HCT116 (cell line): ENCODE measurements at regions not wholly inside any gene's neighbourhood (a gene's known extent, or its start where the extent isn't known, plus 50 kb on each side); places are given as distances from the start of the nearest gene placed in this dataset.

Experiments used
- ATAC-seq: fragments of 200-7000 bp; cut with Tn5 transposase; 2 replicates; pipeline ENCODE4 v1.9.1; 2020; ENCODE audit warnings: mild to moderate bottlenecking, moderate library complexity
- BruUV-seq: library from RNA; stranded (reverse); fragments of 400-500 nt; replicated peaks from 2 replicates; lab custom pipeline; 2021; lab: Mats Ljungman, UMichigan
- CTCF ChIA-PET: fragments of 300-600 bp; sonication (Branson Sonifier 250); formaldehyde crosslinking; loops from one replicate; lab custom pipeline; 2021; ENCODE audit warnings: antibody characterized with exemption; lab: Charles Lee
- POLR2A ChIA-PET: fragments of 300-600, 350-600 bp; sonication (Branson Sonifier 250); formaldehyde crosslinking; loops from one replicate; lab custom pipeline; 2021; ENCODE audit warnings: antibody characterized with exemption; lab: Charles Lee
- RAD21 ChIA-PET, 2 experiments: fragments of 300-600 bp; sonication (Branson Sonifier 250); formaldehyde crosslinking; loops; one replicate each; lab custom pipeline; 2023; ENCODE audit warnings: low total read pairs in 2 of 2; ENCODE audit not compliant: uncharacterized antibody in 2 of 2, unreplicated experiment in 2 of 2, low non-redundant PET in 1 of 2; lab: Charles Lee
- DNase-seq: peaks from one replicate; pipeline ENCODE4 v3.0.0-alpha.2; 2010; ENCODE audit warnings: low read depth, low spot score
- H2AFZ ChIP-seq: fragments of 200-600 bp; shearing (Covaris generic), sonication (generic); 2 replicates; pipeline ENCODE4 v1.6.1; 2017; ENCODE audit warnings: low read depth, mixed run types, mixed read lengths, antibody characterized with exemption, low read length; ENCODE audit not compliant: poor library complexity, severe bottlenecking
- H3K27ac ChIP-seq: 2 replicates; pipeline ENCODE4 v1.5.1; 2012; ENCODE audit warnings: low read depth, low read length
- H3K27me3 ChIP-seq: fragments of 200-600 bp; sonication (generic); 2 replicates; pipeline ENCODE4 v1.6.1; 2016; ENCODE audit warnings: mixed run types, low read length, mixed read lengths; ENCODE audit not compliant: insufficient read depth
- H3K36me3 ChIP-seq, 2 experiments: fragments of 200-500 bp in 1 of 2; fragments of 200-600 bp in 1 of 2; sonication (Bioruptor generic) in 1 of 2; sonication (generic) in 1 of 2; 2 replicates each; pipeline versions ENCODE4 v1.5.1 to v1.6.1; 2014 to 2016; ENCODE audit warnings: low read length in 2 of 2, inconsistent platforms in 1 of 2, mixed read lengths in 1 of 2, mixed run types in 1 of 2; ENCODE audit not compliant: insufficient read depth in 2 of 2, control insufficient read depth in 1 of 2
- H3K4me1 ChIP-seq, 2 experiments: fragments of 200-600 bp in 1 of 2; sonication (generic) in 1 of 2; 2 replicates each; pipeline versions ENCODE4 v1.5.1 to v1.6.1; 2012 to 2017; ENCODE audit warnings: low read length in 2 of 2, inconsistent platforms in 1 of 2, mild to moderate bottlenecking in 1 of 2, mixed read lengths in 1 of 2, mixed run types in 1 of 2, moderate library complexity in 1 of 2; ENCODE audit not compliant: insufficient read depth in 2 of 2, control insufficient read depth in 1 of 2
- H3K4me2 ChIP-seq: fragments of 200-600 bp; sonication (generic); 2 replicates; pipeline ENCODE4 v1.6.1; 2017; ENCODE audit warnings: mixed run types, low read length, mixed read lengths
- H3K4me3 ChIP-seq, 2 experiments: fragments of 200-600 bp in 1 of 2; sonication (generic) in 1 of 2; replicated peaks in 1 of 2; 2 replicates each; pipeline ENCODE4 v1.5.1; 2011 to 2016; ENCODE audit warnings: low read length in 2 of 2, control low read depth in 1 of 2, low read depth in 1 of 2, mild to moderate bottlenecking in 1 of 2, mixed read lengths in 1 of 2, mixed run types in 1 of 2
- H3K79me2 ChIP-seq: fragments of 200-600 bp; sonication (generic); 2 replicates; pipeline ENCODE4 v1.6.1; 2017; ENCODE audit warnings: mild to moderate bottlenecking, mixed run types, low read length, moderate library complexity, mixed read lengths; ENCODE audit not compliant: insufficient read depth
- H3K9ac ChIP-seq: fragments of 200-600 bp; sonication (generic); 2 replicates; pipeline ENCODE4 v1.6.1; 2016; ENCODE audit warnings: low read length, mixed read lengths
- H3K9me2 ChIP-seq: fragments of 200-600 bp; sonication (generic), shearing (Covaris generic); 2 replicates; pipeline ENCODE4 v1.6.1; 2017; ENCODE audit warnings: mixed run types, mild to moderate bottlenecking, moderate library complexity; ENCODE audit not compliant: insufficient read depth
- H3K9me3 ChIP-seq, 2 experiments: fragments of 200-500 bp in 1 of 2; fragments of 200-600 bp in 1 of 2; sonication (Bioruptor generic) in 1 of 2; sonication (generic) in 1 of 2; 2 replicates each; pipeline ENCODE4 v1.6.1; 2014 to 2017; ENCODE audit warnings: low read length in 2 of 2, mixed read lengths in 2 of 2, inconsistent platforms in 1 of 2, low read depth in 1 of 2, mild to moderate bottlenecking in 1 of 2, mixed run types in 1 of 2, moderate library complexity in 1 of 2; ENCODE audit not compliant: control insufficient read depth in 1 of 2, insufficient read depth in 1 of 2
- H4K20me1 ChIP-seq: fragments of 200-600 bp; sonication (generic), shearing (Covaris generic); 2 replicates; pipeline ENCODE4 v1.6.1; 2017; ENCODE audit warnings: mixed run types, mild to moderate bottlenecking, moderate library complexity; ENCODE audit not compliant: insufficient read depth
- CBX3 ChIP-seq: IDR thresholded peaks from 2 replicates; pipeline ENCODE4 v1.6.1; 2012; ENCODE audit warnings: low read depth
- ELF1 ChIP-seq: IDR thresholded peaks from 2 replicates; pipeline ENCODE4 v1.6.1; 2012; ENCODE audit warnings: low read depth, borderline replicate concordance
- EZH2 ChIP-seq: fragments of 200-600 bp; sonication (generic); IDR thresholded peaks from 2 replicates; pipeline ENCODE4 v1.6.1; 2017; ENCODE audit warnings: antibody characterized with exemption, mixed run types
- EZH2phosphoT487 ChIP-seq: fragments of 200-600 bp; IDR thresholded peaks from 2 replicates; pipeline ENCODE4 v1.6.1; 2018; ENCODE audit warnings: antibody characterized with exemption, borderline replicate concordance
- FOSL1 ChIP-seq: IDR thresholded peaks from 2 replicates; pipeline ENCODE4 v1.6.1; 2012; ENCODE audit warnings: low read depth
- JUND ChIP-seq: IDR thresholded peaks from 2 replicates; pipeline ENCODE4 v1.6.1; 2012
- POLR2A ChIP-seq: IDR thresholded peaks from 2 replicates; pipeline ENCODE4 v1.7.0; 2011; ENCODE audit warnings: borderline replicate concordance; ENCODE audit not compliant: insufficient read depth, insufficient read length; ENCODE audit errors: extremely low read depth
- POLR2AphosphoS5 ChIP-seq: IDR thresholded peaks from 2 replicates; pipeline ENCODE4 v1.6.1; 2011; ENCODE audit warnings: mild to moderate bottlenecking, low read depth, low read length, moderate library complexity
- RAD21 ChIP-seq: IDR thresholded peaks from 2 replicates; pipeline ENCODE4 v1.6.1; 2012; ENCODE audit warnings: low read depth, mild to moderate bottlenecking
- REST ChIP-seq: IDR thresholded peaks from 2 replicates; pipeline ENCODE4 v1.6.1; 2012; ENCODE audit warnings: low read depth
- SIN3A ChIP-seq: IDR thresholded peaks from 2 replicates; pipeline ENCODE4 v1.6.1; 2012; ENCODE audit warnings: low read depth
- SP1 ChIP-seq: IDR thresholded peaks from 2 replicates; pipeline ENCODE4 v1.6.1; 2012; ENCODE audit warnings: low read depth
- YY1 ChIP-seq: IDR thresholded peaks from 2 replicates; pipeline ENCODE4 v1.6.1; 2011; ENCODE audit warnings: low read length, low read depth, moderate library complexity, mild to moderate bottlenecking; ENCODE audit not compliant: insufficient replicate concordance; ENCODE audit errors: extremely low read depth
- ZBTB33 ChIP-seq: IDR thresholded peaks from 2 replicates; pipeline ENCODE4 v1.6.1; 2011; ENCODE audit warnings: mild to moderate bottlenecking, low read length, moderate library complexity; ENCODE audit not compliant: insufficient replicate concordance; ENCODE audit errors: extremely low read depth
- intact Hi-C: fragments of 100-400 bp; cut with micrococcal nuclease; formaldehyde crosslinking; loops from 2 replicates; pipeline ENCODE4 v1.10.0; 2022
- TF ChIP-seq, protein P1 (sequence below): IDR thresholded peaks from 2 replicates; pipeline ENCODE4 v1.6.1; 2012
- TF ChIP-seq, protein P2 (sequence below), 3 experiments: fragments of 200-600 bp in 1 of 3; sonication (generic) in 1 of 3; IDR thresholded peaks in 2 of 3; conservative IDR thresholded peaks in 1 of 3; 2 replicates each; pipeline ENCODE4 v1.5.1; 2012 to 2017; ENCODE audit warnings: low read depth in 2 of 3, low read length in 2 of 3, antibody characterized with exemption in 1 of 3, borderline replicate concordance in 1 of 3, control low read depth in 1 of 3, mild to moderate bottlenecking in 1 of 3, mixed read lengths in 1 of 3, mixed run types in 1 of 3, moderate library complexity in 1 of 3; ENCODE audit not compliant: insufficient read depth in 1 of 3

DNA sequence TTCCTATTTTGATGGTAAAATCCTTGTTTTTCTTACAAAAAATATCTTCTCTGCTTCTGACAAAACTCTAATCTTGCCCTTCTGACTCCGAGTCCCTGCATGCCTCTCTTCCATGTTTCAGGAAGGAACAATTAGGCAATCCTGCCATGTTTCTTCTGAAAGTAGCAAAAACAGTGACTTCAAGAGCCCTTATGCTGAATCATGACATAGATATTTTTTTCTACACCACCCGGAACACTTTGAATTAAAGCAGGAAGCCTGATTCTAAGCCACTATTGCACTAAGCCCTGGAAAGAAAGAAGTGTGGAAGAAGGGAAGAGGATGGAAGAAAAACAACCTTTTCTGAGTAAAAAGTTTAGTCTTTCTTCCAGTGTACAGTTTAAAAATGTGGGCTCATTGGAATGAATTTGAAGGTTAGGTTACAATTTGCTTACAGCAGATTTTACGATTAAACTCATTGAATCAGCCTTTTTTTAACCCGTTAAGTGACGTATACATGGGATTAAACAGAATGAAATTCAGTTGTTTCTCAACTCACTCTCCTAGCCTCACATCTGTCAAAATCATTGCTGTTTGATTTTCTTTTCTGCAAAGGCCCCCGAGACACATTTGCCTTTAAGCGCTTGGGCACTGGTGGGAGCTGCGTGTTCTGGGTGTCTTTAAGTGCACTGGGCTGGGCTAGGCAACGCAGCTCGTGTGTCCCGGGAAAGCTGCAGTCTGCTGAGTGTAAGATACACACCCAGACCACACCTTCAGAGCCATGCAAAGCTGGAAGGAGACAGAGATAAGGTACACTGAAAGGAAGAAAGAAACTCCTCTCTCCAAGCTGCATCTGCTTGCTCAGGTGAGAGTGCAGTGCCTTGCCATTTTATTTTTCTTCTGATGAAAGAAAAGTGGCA lies 159.4 kb upstream of the CITED2 start (continued):
- TF ChIP-seq, protein P1, sequence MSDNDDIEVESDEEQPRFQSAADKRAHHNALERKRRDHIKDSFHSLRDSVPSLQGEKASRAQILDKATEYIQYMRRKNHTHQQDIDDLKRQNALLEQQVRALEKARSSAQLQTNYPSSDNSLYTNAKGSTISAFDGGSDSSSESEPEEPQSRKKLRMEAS: peak; percentile 52; the same call in 1 of the 2 replicates
- TF ChIP-seq EZH2: no peak
- no peak for TF ChIP-seq EZH2phosphoT487
- TF ChIP-seq ELF1: peak; percentile 23; the same call in 1 of the 2 replicates
- peak; percentile 65 for TF ChIP-seq SP1
- peak; percentile 78 for TF ChIP-seq FOSL1

- Histone ChIP-seq H3K27ac (peak overlapping the region; percentile 34; the same call in 1 of the 2 replicates), H4K20me1 (no peaks in the 10 kb centered on the region), H3K9ac (no peak overlapping the region), H3K9me2 (no peaks in the 10 kb centered on the region), H3K4me3 (peak overlapping the region in 1 of 2 experiments; percentile 45; a peak in 2 of 4 replicates), H3K4me2 (peak overlapping the region; percentile 72), H3K27me3 (no peaks in the 10 kb centered on the region), H3K79me2 (no peaks in the 10 kb centered on the region), H3K9me3 (no peaks in the 10 kb centered on the region), H3K36me3 (no peaks in the 10 kb centered on the region), H3K4me1 (peaks cover 18 to 23% of the 10 kb centered on the region in 2 experiments; a peak in 3 of 4 replicates), H2AFZ (peak overlapping the region; percentile 89)
- ChIA-PET RAD21 (no interaction called here), POLR2A (no interaction called here), CTCF (no interaction called here)
- no TSS peak for BruUV-seq
- ATAC-seq (peak; percentile 40), DNase-seq (no peak)
- intact Hi-C loops: loop anchor here (5.0 kb wide), 1 partner anchor 156 kb away; no protein-coding TSS in a partner anchor
- TF ChIP-seq JUND (no peak), REST (no peak), POLR2A (no peak), ELF1 (no peak; the same call in 1 of the 2 replicates), SIN3A (no peak), SP1 (no peak), POLR2AphosphoS5 (no peak), RAD21 (no peak), YY1 (no peak), CBX3 (no peak), ZBTB33 (no peak)
- TF ChIP-seq, protein P2, sequence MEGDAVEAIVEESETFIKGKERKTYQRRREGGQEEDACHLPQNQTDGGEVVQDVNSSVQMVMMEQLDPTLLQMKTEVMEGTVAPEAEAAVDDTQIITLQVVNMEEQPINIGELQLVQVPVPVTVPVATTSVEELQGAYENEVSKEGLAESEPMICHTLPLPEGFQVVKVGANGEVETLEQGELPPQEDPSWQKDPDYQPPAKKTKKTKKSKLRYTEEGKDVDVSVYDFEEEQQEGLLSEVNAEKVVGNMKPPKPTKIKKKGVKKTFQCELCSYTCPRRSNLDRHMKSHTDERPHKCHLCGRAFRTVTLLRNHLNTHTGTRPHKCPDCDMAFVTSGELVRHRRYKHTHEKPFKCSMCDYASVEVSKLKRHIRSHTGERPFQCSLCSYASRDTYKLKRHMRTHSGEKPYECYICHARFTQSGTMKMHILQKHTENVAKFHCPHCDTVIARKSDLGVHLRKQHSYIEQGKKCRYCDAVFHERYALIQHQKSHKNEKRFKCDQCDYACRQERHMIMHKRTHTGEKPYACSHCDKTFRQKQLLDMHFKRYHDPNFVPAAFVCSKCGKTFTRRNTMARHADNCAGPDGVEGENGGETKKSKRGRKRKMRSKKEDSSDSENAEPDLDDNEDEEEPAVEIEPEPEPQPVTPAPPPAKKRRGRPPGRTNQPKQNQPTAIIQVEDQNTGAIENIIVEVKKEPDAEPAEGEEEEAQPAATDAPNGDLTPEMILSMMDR (IDR thresholded peaks at IDR 0.05 in 2 of 3, conservative IDR thresholded peaks at IDR 0.05 in 1 of 3; ENCODE audit: borderline replicate concordance in 1 of 3, insufficient read depth in 1 of 3, low read depth in 2 of 3, low read length in 2 of 3): no peak
Measured at GRCh38 chr6:139533171-139533570, 158.7 kb upstream of the CITED2 start.
